ENCODE measurements at regions not wholly inside any gene's neighbourhood (a gene's known extent, or its start where the extent isn't known, plus 50 kb on each side); places are given as distances from the start of the nearest gene placed in this dataset.

DNA sequence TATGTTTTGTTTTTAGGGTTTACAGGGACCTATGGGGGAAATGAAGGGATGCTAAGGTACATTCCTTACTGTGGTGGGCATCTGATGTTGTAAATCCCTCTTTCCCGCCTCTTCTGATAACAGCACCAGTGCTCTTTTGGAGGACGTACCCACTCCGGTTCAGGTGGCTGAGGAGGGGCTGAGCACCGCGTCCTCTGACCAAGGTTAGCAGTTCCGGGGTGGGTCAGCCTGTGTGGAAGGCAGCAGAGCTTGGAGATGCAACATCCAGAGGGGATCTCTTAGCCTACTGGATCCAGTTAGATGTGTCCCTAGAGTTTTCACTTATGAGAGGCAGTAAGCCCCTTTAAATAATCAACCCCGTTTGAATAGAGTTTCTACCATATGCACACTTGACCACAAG is 135.3 kb upstream of the KCNG1 start:
- DNase-seq (ENCODE audit: low read depth) = no peak

- peak; percentile 27 for DNase-seq (ENCODE audit: low read depth)
Measured at GRCh38 chr20:51156041-51156982, 133.4 kb upstream of the KCNG1 start.

DNA sequence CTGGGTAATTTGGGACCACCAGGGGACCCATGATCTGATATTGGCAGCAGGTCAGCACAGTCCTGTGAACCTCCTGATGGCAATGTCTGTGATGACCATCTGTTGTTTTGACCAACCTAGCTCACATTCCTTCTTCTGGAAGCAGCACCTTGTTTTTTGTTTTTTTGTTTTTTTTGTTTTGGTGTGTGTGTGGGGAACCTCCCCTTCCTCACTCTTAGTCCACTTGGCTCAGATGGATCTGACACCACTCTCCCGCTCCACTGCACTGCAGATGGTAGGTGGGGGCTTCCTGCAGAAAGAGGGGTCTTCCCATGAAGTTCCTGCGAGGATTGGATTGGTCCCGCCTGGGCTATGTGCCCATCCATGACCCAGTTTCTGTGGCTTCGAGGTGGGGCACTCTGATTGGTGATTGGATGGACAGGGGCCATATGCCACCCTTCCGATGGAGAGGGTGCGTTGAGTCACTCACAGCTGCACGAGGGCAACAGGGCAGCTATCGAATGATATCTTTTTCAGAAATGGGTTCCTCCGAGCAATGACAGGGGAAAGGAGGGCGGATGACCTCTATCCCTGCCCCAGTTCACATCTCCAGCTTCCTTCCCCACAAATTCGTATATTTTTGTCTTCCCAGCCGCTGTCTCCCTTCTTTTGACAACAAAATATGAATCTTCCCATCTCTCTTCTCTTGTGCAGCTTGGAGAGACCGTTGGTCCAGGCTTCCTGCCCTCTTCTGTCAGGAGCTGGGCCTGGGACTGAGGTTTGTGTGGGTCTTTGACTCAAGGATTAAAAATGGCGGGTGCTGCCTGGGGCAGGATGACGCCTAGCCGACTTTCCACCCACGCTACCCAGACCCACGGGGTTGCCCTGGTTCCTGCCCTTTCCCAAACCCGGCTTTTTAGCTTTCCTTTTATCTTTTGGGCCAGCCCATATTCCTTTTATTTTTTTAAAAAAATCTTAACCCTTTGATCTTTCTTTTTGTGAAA is 132.1 kb upstream of the KCNG1 start:
- DNase-seq (ENCODE audit: low read depth) = no peak

GRCh38 chr20:51153867-51154707 is 131.2 kb upstream of the KCNG1 start:
- DNase-seq (ENCODE audit: low read depth) = no peak

DNA sequence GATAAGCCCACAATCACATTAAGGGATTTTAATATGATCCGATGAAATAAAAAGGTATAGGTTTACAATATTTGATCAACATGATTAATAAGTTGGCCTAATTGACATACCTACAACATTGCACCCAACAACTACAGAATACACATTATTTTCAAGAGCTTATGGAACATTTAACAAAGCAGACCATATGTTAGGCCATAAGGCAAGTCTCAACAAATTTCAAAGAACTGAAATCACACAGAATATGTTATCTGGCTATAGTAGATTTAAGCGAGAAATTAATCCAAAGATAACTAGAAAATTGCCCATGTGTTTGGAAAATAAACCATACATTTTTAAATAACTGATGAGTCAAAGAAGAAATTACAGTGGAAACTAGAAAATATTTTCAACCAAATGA is 126.0 kb upstream of the KCNG1 start:
- DNase-seq (ENCODE audit: low read depth) = no peak

DNA sequence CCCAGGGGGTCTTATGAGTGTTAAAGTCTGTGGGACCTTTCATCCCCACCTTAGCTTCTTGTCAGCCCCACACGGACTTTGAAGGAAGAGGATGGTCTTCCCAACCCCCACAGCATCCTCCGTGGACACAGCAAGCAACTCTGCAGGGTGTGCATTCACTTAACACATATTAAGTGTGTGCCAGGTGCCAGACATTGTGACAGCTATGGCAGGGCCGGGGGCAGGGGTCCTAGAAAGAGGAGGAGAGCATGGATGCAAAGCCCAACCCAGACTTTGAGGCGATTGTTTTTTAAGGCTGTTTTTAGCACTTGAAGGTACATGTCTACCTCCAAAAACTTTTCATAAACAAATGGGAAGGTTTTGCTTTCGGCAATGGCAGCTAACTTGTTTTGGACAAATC is 121.6 kb upstream of the KCNG1 start:
- DNase-seq (ENCODE audit: low read depth) = no peak

DNA sequence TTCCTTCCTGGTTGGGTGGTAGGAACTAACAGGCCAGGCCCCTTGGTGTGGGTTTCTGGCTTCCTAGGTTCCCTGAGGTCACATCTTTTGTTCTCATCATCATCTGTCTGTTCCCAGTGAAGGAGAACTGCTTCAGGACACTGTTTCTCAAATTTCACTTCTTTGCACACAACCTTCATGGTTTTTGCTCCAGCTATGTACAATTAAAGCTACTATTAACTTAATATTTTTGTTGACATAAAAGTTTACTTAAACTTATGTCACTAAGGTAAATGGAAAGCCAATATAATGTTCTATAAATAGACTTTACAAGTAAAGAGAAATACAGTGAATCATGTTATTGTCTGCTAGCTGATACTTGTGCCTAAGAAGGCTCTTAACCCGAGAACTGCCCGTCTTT is 120.7 kb upstream of the KCNG1 start:
- no peak for DNase-seq (ENCODE audit: low read depth)

DNA sequence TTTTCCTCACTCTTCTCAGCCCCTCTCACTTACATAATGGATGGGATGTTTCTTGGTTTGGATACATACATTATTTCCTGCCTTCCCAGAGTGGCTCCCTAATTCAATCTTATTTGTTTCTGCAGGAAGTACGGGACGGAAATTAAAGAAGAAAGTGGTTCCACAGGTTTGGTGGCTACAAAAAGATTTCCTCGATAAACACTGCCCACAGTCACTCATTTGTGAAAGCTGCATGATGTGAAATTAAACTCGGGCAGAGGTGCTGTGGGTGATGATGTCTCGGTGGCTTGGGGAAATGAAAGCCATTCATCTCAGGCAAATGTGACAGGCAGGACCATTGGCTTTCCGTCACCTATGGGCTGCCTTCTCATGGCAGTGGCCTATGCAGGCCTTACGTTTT is 119.5 kb upstream of the KCNG1 start:
- no peak for DNase-seq (ENCODE audit: low read depth)

GRCh38 chr20:51140671-51141070 is 117.8 kb upstream of the KCNG1 start:
- DNase-seq (ENCODE audit: low read depth) = no peak

- no peak for DNase-seq (ENCODE audit: low read depth)
Measured at GRCh38 chr20:51139891-51140290, 117.0 kb upstream of the KCNG1 start.

DNA sequence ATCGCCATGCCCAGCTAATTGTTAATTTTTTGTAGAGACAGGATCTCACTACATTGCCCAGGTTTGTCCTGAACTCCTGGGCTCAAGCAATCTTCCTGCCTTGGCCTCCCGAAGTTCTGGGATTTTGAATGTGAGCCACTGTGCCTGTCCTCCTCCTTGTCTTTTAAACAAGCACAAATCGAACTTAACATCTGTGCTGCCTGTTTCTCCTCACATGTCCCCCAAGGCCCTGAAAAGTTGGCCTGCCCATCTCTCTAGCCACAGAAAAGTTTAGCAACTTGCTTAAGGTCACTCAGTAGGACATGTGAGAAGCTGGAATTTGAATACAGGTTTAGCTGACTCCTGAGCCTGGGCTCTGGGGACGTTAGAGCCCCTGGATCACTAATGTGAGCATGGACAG is 115.7 kb upstream of the KCNG1 start:
- DNase-seq (ENCODE audit: low read depth) = no peak

DNA sequence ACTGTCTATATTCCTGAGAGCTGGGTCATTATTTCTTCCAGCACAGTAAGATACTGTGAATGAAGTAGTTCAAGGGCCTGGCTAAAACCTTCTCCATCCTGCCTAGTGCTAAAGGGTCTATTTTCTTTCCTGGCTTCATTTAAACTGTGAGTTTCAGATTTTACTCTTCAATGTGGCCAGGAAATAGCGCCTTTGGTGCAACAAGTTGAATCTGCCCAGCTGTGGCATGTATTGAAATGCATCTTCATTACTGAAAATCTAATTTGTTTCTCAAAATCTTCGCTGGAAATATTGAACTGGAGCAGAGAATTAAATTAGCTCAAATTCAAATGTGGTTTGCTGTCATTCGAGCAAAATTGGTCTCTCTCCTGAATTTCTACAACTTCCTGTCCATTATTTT is 114.6 kb upstream of the KCNG1 start:
- DNase-seq (ENCODE audit: low read depth) = no peak

DNA sequence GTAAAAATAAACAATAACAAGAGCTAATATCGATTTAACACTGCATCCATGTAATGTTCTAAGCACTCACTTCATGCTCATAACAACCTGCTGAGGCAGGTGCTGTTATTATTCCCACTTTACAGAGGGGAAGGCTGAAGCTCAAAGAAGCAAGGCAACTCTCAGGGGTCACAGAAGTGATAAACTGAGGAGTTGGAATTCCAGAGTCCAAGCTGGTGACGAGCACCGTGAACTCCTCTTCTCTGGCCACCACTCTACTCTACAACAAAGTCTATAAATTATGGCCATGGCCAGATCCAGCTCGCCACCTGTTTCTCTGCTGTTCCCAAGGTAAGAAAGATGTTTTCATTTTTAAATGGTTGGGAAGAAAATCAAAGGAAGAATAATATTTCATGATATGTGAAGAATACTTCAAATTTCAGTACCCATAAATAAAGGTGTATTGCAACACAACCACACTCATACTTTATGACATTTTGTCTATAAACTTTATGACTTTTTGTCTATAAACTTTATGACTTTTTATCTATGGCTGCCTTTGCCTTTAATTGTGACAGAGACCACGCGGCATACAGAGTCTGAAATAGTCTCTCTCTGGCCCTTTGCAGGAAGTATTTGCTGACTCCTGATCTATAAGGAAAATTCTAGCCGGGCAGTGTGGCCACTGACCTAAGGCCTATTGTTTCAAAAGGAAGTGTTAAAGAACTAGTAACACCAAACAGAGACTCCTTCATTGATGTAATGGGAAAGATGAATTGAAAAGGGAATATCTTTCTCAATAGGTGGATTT is 113.2 kb upstream of the KCNG1 start:
- no peak for DNase-seq (ENCODE audit: low read depth)

- DNase-seq (ENCODE audit: low read depth) = no peak
Measured at GRCh38 chr20:51134405-51134804, 111.5 kb upstream of the KCNG1 start.

- DNase-seq (ENCODE audit: low read depth) = no peak
Measured at GRCh38 chr20:51132279-51132678, 109.4 kb upstream of the KCNG1 start.

DNA sequence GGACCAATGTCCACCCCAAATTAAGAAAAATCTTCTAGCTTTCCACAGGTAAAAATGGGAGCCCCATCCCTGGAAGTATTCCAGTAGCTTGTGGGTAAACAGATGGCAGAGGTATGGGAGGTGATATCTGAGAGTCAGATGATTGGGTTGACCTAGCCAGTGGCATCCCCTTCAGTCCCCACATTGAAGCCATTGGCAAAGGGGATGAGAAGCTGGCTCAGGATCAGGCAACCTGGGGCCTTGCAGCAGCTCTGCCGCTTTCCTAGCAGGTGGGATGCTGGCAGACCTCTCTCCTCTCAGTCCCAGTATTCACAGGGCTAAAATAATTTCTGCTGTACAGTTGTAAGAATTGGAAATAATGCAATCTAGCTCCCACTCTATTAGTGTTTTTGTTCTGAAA is 108.9 kb upstream of the KCNG1 start:
- DNase-seq (ENCODE audit: low read depth) = no peak

DNA sequence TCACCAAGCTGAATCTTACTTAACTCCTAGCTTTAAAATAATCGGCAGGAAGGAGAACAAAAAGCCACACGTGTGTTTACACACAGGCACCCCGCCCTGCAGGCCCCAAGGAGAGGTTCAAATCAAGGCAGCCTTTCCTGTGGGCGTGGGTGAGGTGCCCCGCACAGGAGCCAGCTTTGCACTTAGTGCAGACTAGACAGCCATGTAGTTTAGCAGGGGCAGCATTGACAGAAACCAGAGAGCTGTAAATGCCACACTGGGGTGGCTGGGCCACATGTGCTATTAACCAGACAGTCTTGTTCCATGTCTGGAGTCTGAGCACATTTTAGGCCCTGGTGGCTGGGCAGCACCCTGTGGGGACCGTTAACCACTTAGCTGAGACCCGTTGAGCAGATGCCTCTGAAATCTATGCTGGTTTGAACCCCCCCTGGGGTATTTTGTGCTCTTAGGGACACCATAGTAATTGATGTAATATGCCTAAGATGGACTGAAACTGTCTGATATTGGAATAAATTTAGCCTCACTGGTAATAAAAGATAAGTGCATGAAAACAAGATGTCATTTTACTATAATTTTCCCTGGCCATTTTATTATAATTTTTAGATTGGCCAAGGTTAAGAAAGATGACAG is 106.4 kb upstream of the KCNG1 start:
- no peak for DNase-seq (ENCODE audit: low read depth)

DNA sequence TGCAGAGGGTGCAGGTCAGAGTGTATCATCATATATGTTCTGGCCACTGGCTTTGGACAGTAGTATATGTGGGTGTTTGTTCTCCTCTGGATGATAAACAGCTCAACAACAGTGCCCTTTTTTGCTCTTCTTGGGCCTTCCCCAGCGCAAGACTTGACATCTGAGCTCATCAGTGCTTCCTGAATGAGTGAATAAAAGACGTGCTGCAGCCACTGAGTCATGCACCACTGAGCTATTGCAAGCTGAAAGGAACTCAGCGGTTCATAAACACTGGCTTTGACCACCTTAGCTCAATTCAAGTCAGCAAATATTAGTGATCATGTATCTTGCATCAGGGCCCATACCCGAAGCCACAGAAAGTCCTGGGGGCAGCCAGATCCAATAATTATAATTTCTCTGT is 105.3 kb upstream of the KCNG1 start:
- DNase-seq (ENCODE audit: low read depth) = peak; percentile 52

DNA sequence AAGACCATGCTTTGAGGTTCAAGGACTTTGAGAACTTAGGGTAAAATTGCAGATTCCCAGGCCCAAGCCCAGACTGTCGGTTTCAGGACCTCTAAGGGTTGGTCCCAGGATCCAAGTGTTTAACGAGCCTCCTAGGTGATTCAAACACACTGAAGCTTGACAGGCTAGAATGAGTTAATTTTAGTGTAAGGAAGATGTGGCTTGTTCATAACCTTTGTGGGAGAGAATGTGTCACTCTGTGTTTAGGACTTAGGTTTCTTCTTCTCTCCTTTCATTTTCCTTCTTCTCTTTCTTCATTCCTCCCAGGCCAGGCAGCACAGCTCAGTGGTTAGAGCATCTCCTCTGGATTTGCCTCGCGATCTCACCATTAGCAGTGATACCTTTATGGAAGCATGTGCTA is 104.8 kb upstream of the KCNG1 start:
- DNase-seq (ENCODE audit: low read depth) = no peak

- DNase-seq (ENCODE audit: low read depth) = no peak
Measured at GRCh38 chr20:51126337-51126736, 103.4 kb upstream of the KCNG1 start.

DNA sequence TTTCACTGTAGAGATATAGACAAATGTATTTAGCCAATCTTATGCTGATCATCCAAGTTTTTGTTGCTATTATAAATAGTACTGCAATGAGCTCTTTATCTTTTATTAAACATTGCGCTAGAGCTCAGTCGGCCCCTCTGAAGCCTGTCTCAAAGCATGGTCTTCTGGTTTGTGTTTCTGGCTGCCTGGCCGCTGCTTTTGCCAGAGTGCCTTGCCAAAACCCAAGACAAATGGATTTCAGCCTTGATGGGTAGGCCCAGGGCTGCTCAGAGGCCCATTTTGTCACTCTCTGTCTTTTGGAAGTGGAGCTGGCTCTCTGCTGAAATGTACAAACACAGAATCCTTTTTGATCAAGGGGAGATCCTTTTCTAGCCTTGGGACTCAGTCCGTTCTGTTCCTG is 102.9 kb upstream of the KCNG1 start:
- DNase-seq (ENCODE audit: low read depth) = no peak

All from GM04504 (cell line).